H1 (cell line): ENCODE measurements at regions not wholly inside any gene's neighbourhood (a gene's known extent, or its start where the extent isn't known, plus 50 kb on each side); places are given as distances from the start of the nearest gene placed in this dataset.

Experiments used
- CTCF ChIA-PET: fragments of 300-600 bp; sonication (Branson Sonifier 250); formaldehyde crosslinking; loops from one replicate; lab custom pipeline; 2021; ENCODE audit not compliant: partially characterized antibody; lab: Charles Lee
- POLR2A ChIA-PET: fragments of 300-600 bp; sonication (Branson Sonifier 250); formaldehyde crosslinking; loops from one replicate; lab custom pipeline; 2021; ENCODE audit warnings: inconsistent platforms; ENCODE audit not compliant: partially characterized antibody; lab: Charles Lee
- DNase-seq, 2 experiments: peaks; one replicate each; pipeline versions ENCODE4 v3.0.0 to v3.0.0-alpha.2; 2010 to 2022; ENCODE audit warnings: low spot score in 2 of 2, low read depth in 1 of 2, mixed read lengths in 1 of 2
- FAIRE-seq: peaks from 2 replicates; lab custom pipeline; 2011; peaks lifted over from hg19 to GRCh38; lab: Jason Lieb, UNC
- H2AFZ ChIP-seq: 2 replicates; pipeline ENCODE4 v1.8.1; 2012; ENCODE audit warnings: low read length, inconsistent platforms
- H2AK5ac ChIP-seq: 2 replicates; pipeline ENCODE4 v1.6.1; 2013; ENCODE audit warnings: low read depth, low read length
- H2BK120ac ChIP-seq: replicated peaks from 2 replicates; pipeline ENCODE3; 2013; ENCODE audit warnings: low read depth, low read length, inconsistent platforms
- H2BK12ac ChIP-seq: 2 replicates; pipeline ENCODE4 v1.6.1; 2013; ENCODE audit warnings: low read depth, low read length
- H2BK15ac ChIP-seq: 2 replicates; pipeline ENCODE4 v1.6.1; 2013; ENCODE audit warnings: low read length
- H2BK20ac ChIP-seq: 2 replicates; pipeline ENCODE4 v1.6.1; 2013; ENCODE audit warnings: low read length
- H2BK5ac ChIP-seq: 2 replicates; pipeline ENCODE4 v1.6.1; 2013; ENCODE audit warnings: low read depth, low read length
- H3K14ac ChIP-seq: 2 replicates; pipeline ENCODE4 v1.6.1; 2013; ENCODE audit warnings: inconsistent platforms; ENCODE audit not compliant: insufficient read length
- H3K18ac ChIP-seq: 2 replicates; pipeline ENCODE4 v1.6.1; 2013; ENCODE audit warnings: low read length; ENCODE audit errors: extremely low read depth
- H3K23ac ChIP-seq: 2 replicates; pipeline ENCODE4 v1.6.1; 2013; ENCODE audit warnings: inconsistent platforms; ENCODE audit not compliant: insufficient read length
- H3K23me2 ChIP-seq: 2 replicates; pipeline ENCODE4 v1.6.1; 2013; ENCODE audit warnings: low read depth, low read length
- H3K27ac ChIP-seq: 2 replicates; pipeline ENCODE4 v1.6.1; 2011; ENCODE audit warnings: low read depth, low read length, inconsistent platforms
- H3K27me3 ChIP-seq, 4 experiments: replicated peaks in 1 of 4; 1 replicate in 1 of 4; 2 replicates in 3 of 4; pipeline versions ENCODE4 v1.6.1 to v1.8.1; 2011 to 2013; ENCODE audit warnings: low read length in 3 of 4, mild to moderate bottlenecking in 3 of 4, inconsistent platforms in 2 of 4, mixed read lengths in 2 of 4, moderate library complexity in 1 of 4; ENCODE audit not compliant: control insufficient read depth in 3 of 4, insufficient read depth in 3 of 4; ENCODE audit errors: extremely low read depth in 1 of 4
- H3K36me3 ChIP-seq, 4 experiments: 2 replicates each; pipeline versions ENCODE4 v1.6.1 to v1.8.1; 2011 to 2013; ENCODE audit warnings: mild to moderate bottlenecking in 4 of 4, low read length in 3 of 4, moderate library complexity in 2 of 4, control low read depth in 1 of 4, inconsistent platforms in 1 of 4; ENCODE audit not compliant: insufficient read depth in 4 of 4, control insufficient read depth in 2 of 4
- H3K4ac ChIP-seq: replicated peaks from 2 replicates; pipeline ENCODE3; 2013; ENCODE audit warnings: low read length, low read depth, mixed read lengths, inconsistent platforms; ENCODE audit not compliant: insufficient read length
- H3K4me1 ChIP-seq, 4 experiments: replicated peaks in 1 of 4; 1 replicate in 1 of 4; 2 replicates in 3 of 4; pipeline versions ENCODE4 v1.6.1 to v1.8.1; 2011 to 2013; ENCODE audit warnings: low read length in 3 of 4, inconsistent platforms in 2 of 4, mixed read lengths in 1 of 4; ENCODE audit not compliant: insufficient read depth in 4 of 4, control insufficient read depth in 3 of 4
- H3K4me2 ChIP-seq, 2 experiments: 2 replicates each; pipeline versions ENCODE4 v1.6.1 to v1.8.1; 2011 to 2013; ENCODE audit warnings: low read depth in 2 of 2, low read length in 2 of 2, control low read depth in 1 of 2, inconsistent platforms in 1 of 2, mild to moderate bottlenecking in 1 of 2; ENCODE audit not compliant: insufficient read depth in 1 of 2
- H3K4me3 ChIP-seq, 4 experiments: fragments of 200-600, 300-600 bp in 1 of 4; sonication (generic), shearing (Covaris generic), sonication (Bioruptor Twin) in 1 of 4; 2 replicates each; pipeline versions ENCODE4 v1.5.1 to v1.8.1; 2011 to 2016; ENCODE audit warnings: low read length in 4 of 4, low read depth in 3 of 4, control low read depth in 2 of 4, inconsistent platforms in 2 of 4, mild to moderate bottlenecking in 2 of 4, mixed read lengths in 1 of 4, moderate library complexity in 1 of 4; ENCODE audit not compliant: insufficient read depth in 2 of 4; ENCODE audit errors: extremely low read depth in 1 of 4
- H3K56ac ChIP-seq: replicated peaks from 2 replicates; pipeline ENCODE3; 2013; ENCODE audit warnings: low read depth, mild to moderate bottlenecking, mixed read lengths, low read length, inconsistent platforms; ENCODE audit not compliant: insufficient read length
- H3K79me1 ChIP-seq: 2 replicates; pipeline ENCODE4 v1.6.1; 2013; ENCODE audit warnings: low read depth, low read length, control low read depth
- H3K79me2 ChIP-seq, 2 experiments: 2 replicates each; pipeline versions ENCODE4 v1.6.1 to v1.8.1; 2012 to 2013; ENCODE audit warnings: low read length in 2 of 2, mild to moderate bottlenecking in 2 of 2, inconsistent platforms in 1 of 2; ENCODE audit not compliant: insufficient read depth in 2 of 2, control insufficient read depth in 1 of 2
- H3K9ac ChIP-seq, 4 experiments: replicated peaks in 1 of 4; 1 replicate in 1 of 4; 2 replicates in 3 of 4; pipeline versions ENCODE4 v1.6.1 to v1.8.1; 2011 to 2013; ENCODE audit warnings: low read depth in 3 of 4, low read length in 3 of 4, control low read depth in 2 of 4, mild to moderate bottlenecking in 2 of 4, moderate library complexity in 2 of 4, inconsistent platforms in 1 of 4; ENCODE audit errors: extremely low read depth in 1 of 4
- H3K9me3 ChIP-seq, 2 experiments: 2 replicates each; pipeline versions ENCODE4 v1.6.1 to v1.8.1; 2012 to 2013; ENCODE audit warnings: mild to moderate bottlenecking in 2 of 2, moderate library complexity in 2 of 2, control low read depth in 1 of 2, inconsistent platforms in 1 of 2, low read depth in 1 of 2, low read length in 1 of 2, mixed read lengths in 1 of 2; ENCODE audit not compliant: insufficient read depth in 2 of 2
- H4K20me1 ChIP-seq, 2 experiments: replicated peaks in 1 of 2; 2 replicates each; pipeline versions ENCODE3 to v1.8.1; 2011 to 2013; ENCODE audit warnings: inconsistent platforms in 2 of 2, low read length in 2 of 2, mild to moderate bottlenecking in 1 of 2; ENCODE audit not compliant: insufficient read depth in 2 of 2, control insufficient read depth in 1 of 2
- H4K5ac ChIP-seq: 2 replicates; pipeline ENCODE4 v1.6.1; 2013; ENCODE audit warnings: low read length, low read depth, mixed read lengths, inconsistent platforms; ENCODE audit not compliant: insufficient read length
- H4K8ac ChIP-seq: 2 replicates; pipeline ENCODE4 v1.8.0; 2013; ENCODE audit warnings: mild to moderate bottlenecking, moderate library complexity, low read length, inconsistent platforms; ENCODE audit not compliant: insufficient read depth; ENCODE audit errors: extremely low read depth
- H4K91ac ChIP-seq: replicated peaks from 2 replicates; pipeline ENCODE3; 2013; ENCODE audit warnings: low read length, mixed read lengths, inconsistent platforms; ENCODE audit not compliant: insufficient read length
- ATF2 ChIP-seq: IDR thresholded peaks from 2 replicates; pipeline ENCODE4 v1.6.1; 2012; ENCODE audit warnings: low read length, inconsistent platforms
- CHD1 ChIP-seq: IDR thresholded peaks from 2 replicates; pipeline ENCODE4 v1.6.1; 2012; ENCODE audit warnings: low read depth, low read length, improper control_type of control experiment
- EZH2 ChIP-seq: fragments of 200-600 bp; sonication (generic); IDR thresholded peaks from 2 replicates; pipeline ENCODE4 v1.7.1; 2012; ENCODE audit warnings: low read depth, mild to moderate bottlenecking, moderate library complexity, low read length, inconsistent platforms; ENCODE audit not compliant: severe bottlenecking
- RBBP5 ChIP-seq: IDR thresholded peaks from 2 replicates; pipeline ENCODE4 v1.7.1; 2012; ENCODE audit warnings: low read depth, mild to moderate bottlenecking, inconsistent platforms, low read length, moderate library complexity, borderline replicate concordance
- RXRA ChIP-seq: IDR thresholded peaks from 2 replicates; pipeline ENCODE4 v1.6.1; 2011; ENCODE audit warnings: low read depth, mild to moderate bottlenecking, low read length, moderate library complexity; ENCODE audit not compliant: insufficient read depth
- SIRT6 ChIP-seq: IDR thresholded peaks from one replicate; pipeline ENCODE4 v1.7.1; 2012; ENCODE audit warnings: low read length, inconsistent platforms
- TAF1 ChIP-seq: IDR thresholded peaks from 2 replicates; pipeline ENCODE4 v1.6.1; 2011; ENCODE audit warnings: mild to moderate bottlenecking, low read depth, low read length
- WGBS, 2 experiments: shearing (Covaris generic) in 1 of 2; methylation state at CpG; one replicate each; pipeline versions ENCODE4 v1.1.6 to v1.1.7; 2013 to 2015; ENCODE audit warnings: low lambda C conversion rate in 2 of 2, mixed read lengths in 2 of 2, inconsistent platforms in 1 of 2, low coverage in 1 of 2, missing lambda C conversion rate in 1 of 2; ENCODE audit not compliant: insufficient replicate concordance in 2 of 2, insufficient coverage in 1 of 2, insufficient read length in 1 of 2; ENCODE audit errors: extremely low coverage in 1 of 2, missing lambda C conversion rate in 1 of 2; 5-methylcytosine and 5-hydroxymethylcytosine counted together

DNA sequence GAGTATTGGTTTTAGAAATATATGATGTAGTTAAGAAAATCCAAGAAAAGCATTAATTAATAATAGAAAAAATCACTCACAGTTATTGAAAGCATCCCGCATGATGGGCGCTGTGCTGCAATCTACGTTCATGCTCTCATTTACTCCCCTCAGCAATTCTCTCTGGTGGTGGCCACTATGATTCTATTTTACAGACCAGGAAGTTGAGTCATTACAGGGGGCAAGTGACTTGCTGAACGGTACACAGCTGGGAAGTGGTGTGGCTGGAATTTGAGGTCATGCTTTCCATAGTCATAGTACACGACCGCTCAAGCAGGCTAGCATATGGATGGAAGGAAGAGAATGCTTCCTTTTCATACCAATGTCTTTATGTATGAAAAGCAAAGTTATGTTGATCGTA lies 117.4 kb downstream of the TES start:
- Histone ChIP-seq H3K79me1 (no peaks in the 10 kb centered on the region), H3K23me2 (no peaks in the 10 kb centered on the region), H3K4me3 (no peak overlapping the region), H4K8ac (no peak overlapping the region), H3K27me3 (no peaks in the 10 kb centered on the region), H4K91ac (no peak overlapping the region), H3K23ac (no peak overlapping the region), H2BK12ac (no peak overlapping the region), H2AK5ac (no peak overlapping the region), H3K18ac (no peak overlapping the region), H3K27ac (no peak overlapping the region), H3K4ac (no peak overlapping the region), H3K14ac (no peak overlapping the region), H2BK15ac (no peak overlapping the region), H3K36me3 (no peaks in the 10 kb centered on the region), H2BK20ac (no peak overlapping the region), H4K5ac (no peak overlapping the region), H3K4me2 (no peak overlapping the region), H3K56ac (no peak overlapping the region), H2AFZ (no peak overlapping the region), H3K9me3 (no peaks in the 10 kb centered on the region), H3K4me1 (peaks cover 0 to 2% (median 0%) of the 10 kb centered on the region in 4 experiments; a peak in 1 of 7 replicates), H2BK5ac (no peak overlapping the region), H3K79me2 (no peaks in the 10 kb centered on the region), H2BK120ac (no peak overlapping the region), H4K20me1 (no peaks in the 10 kb centered on the region), H3K9ac (no peak overlapping the region)
- ChIA-PET POLR2A (no interaction called here), CTCF (no interaction called here)
- TF ChIP-seq RXRA (no peak), TAF1 (no peak), EZH2 (no peak), ATF2 (no peak), SIRT6 (no peak), RBBP5 (no peak), CHD1 (no peak)
- 94% methylated on average over 7 of the region's 7 CpGs; no CpG with 5 or more reads in 1 of the 2 experiments for WGBS, 2 experiments
- no peak for FAIRE-seq
- no peak for DNase-seq
